ENCODE measurements at regions not wholly inside any gene's neighbourhood (a gene's known extent, or its start where the extent isn't known, plus 50 kb on each side); places are given as distances from the start of the nearest gene placed in this dataset.

GRCh38 chr5:144864118-144864517 is 693.4 kb downstream of the KCTD16 start:
- TF ChIP-seq CTCF (IDR thresholded peaks at IDR 0.05), result no peak
- no peak for TF ChIP-seq POLR2A (IDR thresholded peaks at IDR 0.05)

Data from esophagus squamous epithelium (tissue), 4 donors.